Neutrophil (primary cell): ENCODE measurements at regions not wholly inside any gene's neighbourhood (a gene's known extent, or its start where the extent isn't known, plus 50 kb on each side); places are given as distances from the start of the nearest gene placed in this dataset.
A peak's percentile ranks its signal among the peaks of the same experiment; 100 is the strongest.

Source experiments
- H3K27ac ChIP-seq: fragments of 200-600 bp; sonication (generic); 2 replicates; pipeline ENCODE4 v1.5.1; 2016; ENCODE audit warnings: mild to moderate bottlenecking, moderate library complexity
- H3K27me3 ChIP-seq: fragments of 200-600 bp; sonication (generic); 2 replicates; pipeline ENCODE4 v1.6.0; 2016; ENCODE audit warnings: mild to moderate bottlenecking
- H3K36me3 ChIP-seq: fragments of 200-600 bp; sonication (generic); 2 replicates; pipeline ENCODE4 v1.5.1; 2017
- H3K4me1 ChIP-seq, 2 experiments: fragments of 200-600 bp in 1 of 2; sonication (generic) in 1 of 2; 1 replicate in 1 of 2; 2 replicates in 1 of 2; pipeline versions ENCODE4 v1.5.1 to v1.6.1; 2013 to 2016; ENCODE audit warnings: low read depth in 1 of 2, low read length in 1 of 2, mild to moderate bottlenecking in 1 of 2, moderate library complexity in 1 of 2; ENCODE audit not compliant: control insufficient read depth in 1 of 2, insufficient read depth in 1 of 2
- H3K4me3 ChIP-seq, 2 experiments: fragments of 200-600 bp in 1 of 2; sonication (generic) in 1 of 2; 1 replicate in 1 of 2; 2 replicates in 1 of 2; pipeline ENCODE4 v1.5.1; 2013 to 2016; ENCODE audit warnings: low read depth in 1 of 2, low read length in 1 of 2, mild to moderate bottlenecking in 1 of 2, moderate library complexity in 1 of 2
- H3K9me3 ChIP-seq: fragments of 200-600 bp; sonication (generic); 2 replicates; pipeline ENCODE4 v1.5.1; 2016
- CTCF ChIP-seq: fragments of 200-600 bp; sonication (generic); IDR thresholded peaks from 2 replicates; pipeline ENCODE4 v1.5.1; 2016; ENCODE audit warnings: antibody characterized with exemption

GRCh38 chr3:102207151-102207571, 227.7 kb upstream of the ZPLD1 start:
- Histone ChIP-seq H3K27me3 (no peaks in the 10 kb centered on the region), H3K9me3 (no peaks in the 10 kb centered on the region), H3K36me3 (no peaks in the 10 kb centered on the region), H3K4me3 (no peak overlapping the region), H3K4me1 (no peaks in the 10 kb centered on the region), H3K27ac (no peak overlapping the region)
- TF ChIP-seq CTCF = no peak

GRCh38 chr3:102215166-102215565, 219.6 kb upstream of the ZPLD1 start:
- Histone ChIP-seq H3K27ac (no peak overlapping the region), H3K4me1 (no peaks in the 10 kb centered on the region), H3K36me3 (no peaks in the 10 kb centered on the region), H3K27me3 (no peaks in the 10 kb centered on the region), H3K4me3 (no peak overlapping the region), H3K9me3 (no peaks in the 10 kb centered on the region)
- TF ChIP-seq CTCF = no peak

GRCh38 chr3:102223132-102223531, 211.7 kb upstream of the ZPLD1 start:
- peaks cover 20 to 25% of the 10 kb centered on the region in 2 experiments for H3K4me1 ChIP-seq
- H3K36me3 ChIP-seq = no peaks in the 10 kb centered on the region
- peak overlapping the region; percentile 24 to 28 for H3K4me3 ChIP-seq
- peak overlapping the region; percentile 50 for H3K27ac ChIP-seq
- peaks cover 4% of the 10 kb centered on the region for H3K27me3 ChIP-seq
- H3K9me3 ChIP-seq = no peaks in the 10 kb centered on the region
- TF ChIP-seq CTCF = no peak

GRCh38 chr3:102224171-102224570, 210.6 kb upstream of the ZPLD1 start:
- Histone ChIP-seq H3K4me1 (peaks cover 20 to 28% of the 10 kb centered on the region in 2 experiments), H3K27me3 (peaks cover 4% of the 10 kb centered on the region), H3K9me3 (no peaks in the 10 kb centered on the region), H3K36me3 (no peaks in the 10 kb centered on the region), H3K27ac (no peak overlapping the region), H3K4me3 (no peak overlapping the region)
- no peak for TF ChIP-seq CTCF

- no peak overlapping the region for H3K4me3 ChIP-seq
- H3K4me1 ChIP-seq = peaks cover 20 to 30% of the 10 kb centered on the region in 2 experiments
- H3K9me3 ChIP-seq = no peaks in the 10 kb centered on the region
- no peak for TF ChIP-seq CTCF
- H3K27me3 ChIP-seq = peaks cover 4% of the 10 kb centered on the region
- H3K36me3 ChIP-seq = no peaks in the 10 kb centered on the region
- no peak overlapping the region for H3K27ac ChIP-seq
Measured at GRCh38 chr3:102225005-102225404, 209.8 kb upstream of the ZPLD1 start.
